Glutamatergic neuron (in vitro differentiated cells): ENCODE measurements at regions not wholly inside any gene's neighbourhood (a gene's known extent, or its start where the extent isn't known, plus 50 kb on each side); places are given as distances from the start of the nearest gene placed in this dataset.

Experiments used
- DNase-seq: peaks from one replicate; pipeline ENCODE4 v3.0.0; 2022
- H3K27ac Mint-ChIP-seq: one replicate; pipeline ENCODE4 v1.8.0; 2020; ENCODE audit warnings: mild to moderate bottlenecking, mixed read lengths, inconsistent platforms; ENCODE audit not compliant: unreplicated experiment
- H3K27me3 Mint-ChIP-seq: one replicate; pipeline ENCODE4 v1.8.0; 2020; ENCODE audit warnings: mild to moderate bottlenecking, moderate library complexity, mixed read lengths, inconsistent platforms; ENCODE audit not compliant: unreplicated experiment
- H3K36me3 Mint-ChIP-seq: one replicate; pipeline ENCODE4 v1.8.0; 2020; ENCODE audit warnings: mild to moderate bottlenecking, mixed read lengths, inconsistent platforms; ENCODE audit not compliant: unreplicated experiment
- H3K4me1 Mint-ChIP-seq: one replicate; pipeline ENCODE4 v1.8.0; 2020; ENCODE audit warnings: mild to moderate bottlenecking, low read depth, mixed read lengths, inconsistent platforms; ENCODE audit not compliant: unreplicated experiment
- H3K4me3 Mint-ChIP-seq: one replicate; pipeline ENCODE4 v1.8.0; 2020; ENCODE audit warnings: mild to moderate bottlenecking, mixed read lengths, inconsistent platforms; ENCODE audit not compliant: unreplicated experiment
- H3K9me3 Mint-ChIP-seq: one replicate; pipeline ENCODE4 v1.8.0; 2020; ENCODE audit warnings: mild to moderate bottlenecking, moderate library complexity, mixed read lengths, inconsistent platforms; ENCODE audit not compliant: unreplicated experiment
- CTCF ChIP-seq: fragments of 200-600 bp; sonication (generic); IDR thresholded peaks from one replicate; pipeline ENCODE4 v1.5.0; 2021; ENCODE audit not compliant: partially characterized antibody, unreplicated experiment

DNA sequence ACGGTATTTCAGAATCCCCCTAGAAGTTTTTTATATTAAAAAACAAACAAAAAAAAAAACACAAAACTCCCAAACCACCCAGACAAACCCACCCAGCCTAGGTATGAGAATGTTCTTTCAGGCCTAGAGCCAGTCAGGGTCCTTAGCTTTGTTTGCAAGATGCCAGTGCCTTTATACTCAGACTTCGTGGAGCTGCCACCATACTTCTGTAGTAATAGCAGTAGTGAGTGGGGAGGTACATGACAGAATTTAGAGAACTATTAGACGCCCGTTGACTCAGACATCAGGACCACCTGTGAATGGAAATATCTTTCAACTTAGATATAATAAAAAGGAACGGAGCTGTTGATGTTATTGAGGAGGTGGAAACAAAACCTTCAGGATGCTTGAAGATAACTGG, 138.2 kb upstream of the MKLN1 start:
- no peak for DNase-seq
- no peaks in the 10 kb centered on the region for H3K9me3 Mint-ChIP-seq
- no peak overlapping the region for H3K27ac Mint-ChIP-seq
- no peaks in the 10 kb centered on the region for H3K27me3 Mint-ChIP-seq
- no peaks in the 10 kb centered on the region for H3K4me1 Mint-ChIP-seq
- H3K4me3 Mint-ChIP-seq: no peak overlapping the region
- no peaks in the 10 kb centered on the region for H3K36me3 Mint-ChIP-seq
- no peak for TF ChIP-seq CTCF

DNA sequence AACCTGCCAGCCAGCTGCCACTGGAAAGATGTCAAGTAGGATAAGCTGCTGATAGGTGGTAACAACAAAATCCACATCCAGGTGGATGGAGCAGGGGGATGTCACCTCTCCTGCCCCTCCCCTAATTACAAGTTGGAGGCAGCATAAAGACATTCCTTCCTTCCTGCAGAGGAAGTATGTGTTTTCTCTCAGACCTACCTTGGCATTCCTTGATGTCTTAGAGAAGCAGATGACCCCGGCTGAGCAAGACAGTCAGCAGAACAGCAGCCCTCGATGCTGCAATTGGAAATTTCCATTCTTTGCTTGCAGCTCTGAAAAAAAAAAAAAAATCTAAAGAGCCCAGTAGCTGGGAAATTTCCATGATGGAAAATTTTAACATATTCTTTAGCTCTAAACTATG, 137.5 kb upstream of the MKLN1 start:
- H3K4me1 Mint-ChIP-seq: no peaks in the 10 kb centered on the region
- H3K4me3 Mint-ChIP-seq: no peak overlapping the region
- no peak for TF ChIP-seq CTCF
- no peak for DNase-seq
- no peaks in the 10 kb centered on the region for H3K36me3 Mint-ChIP-seq
- no peak overlapping the region for H3K27ac Mint-ChIP-seq
- no peaks in the 10 kb centered on the region for H3K27me3 Mint-ChIP-seq
- H3K9me3 Mint-ChIP-seq: no peaks in the 10 kb centered on the region

DNA sequence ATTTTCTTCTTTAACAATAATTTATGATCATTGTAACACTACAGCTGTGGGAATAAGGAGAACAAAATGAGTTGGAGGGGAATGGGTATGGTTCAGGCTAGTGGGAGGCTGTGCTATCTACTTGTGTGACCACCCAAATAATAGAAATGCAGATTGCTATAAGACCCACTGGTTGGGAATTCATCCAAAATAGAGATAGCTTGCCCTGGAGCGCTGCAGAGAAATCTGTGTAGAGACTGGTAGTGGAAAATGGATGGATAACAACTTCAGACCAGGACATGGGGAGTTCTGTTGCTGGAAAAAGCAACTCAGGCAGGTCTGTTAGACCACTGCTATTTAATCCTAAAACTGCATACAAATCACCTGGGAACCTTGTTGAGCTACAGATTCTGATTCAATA, 137.1 kb upstream of the MKLN1 start:
- Mint-ChIP-seq H3K4me3 (no peak overlapping the region), H3K36me3 (no peaks in the 10 kb centered on the region), H3K27me3 (no peaks in the 10 kb centered on the region), H3K27ac (no peak overlapping the region), H3K4me1 (no peaks in the 10 kb centered on the region), H3K9me3 (no peaks in the 10 kb centered on the region)
- TF ChIP-seq CTCF: no peak
- no peak for DNase-seq

GRCh38 chr7:131194070-131194865, 133.4 kb upstream of the MKLN1 start:
- no peak for TF ChIP-seq CTCF
- Mint-ChIP-seq H3K27ac (no peak overlapping the region), H3K9me3 (no peaks in the 10 kb centered on the region), H3K4me1 (peaks cover 5% of the 10 kb centered on the region), H3K36me3 (no peaks in the 10 kb centered on the region), H3K27me3 (no peaks in the 10 kb centered on the region), H3K4me3 (no peak overlapping the region)
- no peak for DNase-seq

GRCh38 chr7:131196803-131197202, 130.9 kb upstream of the MKLN1 start:
- no peaks in the 10 kb centered on the region for H3K27me3 Mint-ChIP-seq
- H3K36me3 Mint-ChIP-seq: no peaks in the 10 kb centered on the region
- H3K4me1 Mint-ChIP-seq: peaks cover 5% of the 10 kb centered on the region
- H3K9me3 Mint-ChIP-seq: no peaks in the 10 kb centered on the region
- peak; percentile 21 for DNase-seq
- no peak overlapping the region for H3K27ac Mint-ChIP-seq
- no peak for TF ChIP-seq CTCF
- H3K4me3 Mint-ChIP-seq: peak overlapping the region; percentile 3
